ENCODE measurements at regions not wholly inside any gene's neighbourhood (a gene's known extent, or its start where the extent isn't known, plus 50 kb on each side); places are given as distances from the start of the nearest gene placed in this dataset.
"Not testable (repeated sequence)": the region's sequence is repeated elsewhere in the genome, so short reads cannot be mapped to it uniquely, and the experiment has no call there.

DNA sequence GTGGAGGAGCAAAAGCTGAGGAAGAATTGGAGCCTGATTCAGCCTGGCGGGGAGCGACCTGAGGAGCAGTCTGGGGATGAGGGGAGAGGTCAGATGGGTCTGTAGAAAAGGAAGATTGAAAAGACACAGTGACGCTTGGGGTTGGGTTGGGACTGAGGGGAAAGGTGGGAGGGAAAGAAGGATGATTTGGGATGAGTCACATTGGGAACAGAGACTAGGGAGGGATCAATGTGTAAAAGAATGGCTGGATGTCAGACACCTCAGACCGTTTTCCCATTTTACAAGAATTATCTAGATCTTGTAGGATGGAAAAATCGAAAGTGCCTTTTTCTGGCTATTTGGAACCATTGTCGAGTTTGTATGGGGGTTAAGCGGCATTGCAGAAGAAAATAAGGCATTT lies 1076.5 kb downstream of the DNAJB9 start:
- Mint-ChIP-seq H3K36me3 (ENCODE audit: low read depth) (no peaks in the 10 kb centered on the region), H3K9me3 (peaks cover 5% of the 10 kb centered on the region), H3K27me3 (no peaks in the 10 kb centered on the region), H3K27ac (no peak overlapping the region), H3K4me1 (no peaks in the 10 kb centered on the region), H3K4me3 (no peak overlapping the region)
- ATAC-seq (ENCODE audit: low read depth), result no peak
- intact Hi-C loops (cut with micrococcal nuclease), result no loop called here
- ChIA-PET POLR2A (no interaction called here), CTCF (no interaction called here)
- no peak for DNase-seq
- TF ChIP-seq, protein P1, sequence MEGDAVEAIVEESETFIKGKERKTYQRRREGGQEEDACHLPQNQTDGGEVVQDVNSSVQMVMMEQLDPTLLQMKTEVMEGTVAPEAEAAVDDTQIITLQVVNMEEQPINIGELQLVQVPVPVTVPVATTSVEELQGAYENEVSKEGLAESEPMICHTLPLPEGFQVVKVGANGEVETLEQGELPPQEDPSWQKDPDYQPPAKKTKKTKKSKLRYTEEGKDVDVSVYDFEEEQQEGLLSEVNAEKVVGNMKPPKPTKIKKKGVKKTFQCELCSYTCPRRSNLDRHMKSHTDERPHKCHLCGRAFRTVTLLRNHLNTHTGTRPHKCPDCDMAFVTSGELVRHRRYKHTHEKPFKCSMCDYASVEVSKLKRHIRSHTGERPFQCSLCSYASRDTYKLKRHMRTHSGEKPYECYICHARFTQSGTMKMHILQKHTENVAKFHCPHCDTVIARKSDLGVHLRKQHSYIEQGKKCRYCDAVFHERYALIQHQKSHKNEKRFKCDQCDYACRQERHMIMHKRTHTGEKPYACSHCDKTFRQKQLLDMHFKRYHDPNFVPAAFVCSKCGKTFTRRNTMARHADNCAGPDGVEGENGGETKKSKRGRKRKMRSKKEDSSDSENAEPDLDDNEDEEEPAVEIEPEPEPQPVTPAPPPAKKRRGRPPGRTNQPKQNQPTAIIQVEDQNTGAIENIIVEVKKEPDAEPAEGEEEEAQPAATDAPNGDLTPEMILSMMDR (IDR thresholded peaks at IDR 0.05), result no peak

DNA sequence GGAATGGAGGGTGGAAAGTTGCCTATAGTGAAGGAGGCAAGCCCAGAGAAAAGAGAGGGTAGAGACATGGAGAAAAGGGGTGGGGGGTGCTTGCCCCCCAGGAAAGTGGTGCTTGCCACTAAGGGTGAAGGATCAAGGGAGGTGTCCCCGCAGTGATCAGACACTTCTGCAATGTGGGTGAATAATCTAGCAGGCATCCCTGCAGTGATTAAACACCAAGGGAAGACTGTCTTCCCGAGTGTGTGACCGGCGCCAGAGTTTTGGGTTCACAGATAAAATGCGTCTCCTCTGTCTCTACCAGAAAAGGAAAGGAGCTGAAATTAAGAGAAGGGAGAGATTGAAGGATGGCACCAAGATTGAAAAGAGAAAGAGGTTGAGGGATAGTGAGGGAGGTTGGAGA lies 1076.9 kb downstream of the DNAJB9 start:
- H3K36me3 Mint-ChIP-seq (ENCODE audit: low read depth); intact Hi-C loops (cut with micrococcal nuclease); ATAC-seq (ENCODE audit: low read depth); H3K9me3 Mint-ChIP-seq; CTCF ChIA-PET; DNase-seq; POLR2A ChIA-PET; H3K4me3 Mint-ChIP-seq; H3K27me3 Mint-ChIP-seq; H3K4me1 Mint-ChIP-seq; H3K27ac Mint-ChIP-seq: not testable (repeated sequence)

DNA sequence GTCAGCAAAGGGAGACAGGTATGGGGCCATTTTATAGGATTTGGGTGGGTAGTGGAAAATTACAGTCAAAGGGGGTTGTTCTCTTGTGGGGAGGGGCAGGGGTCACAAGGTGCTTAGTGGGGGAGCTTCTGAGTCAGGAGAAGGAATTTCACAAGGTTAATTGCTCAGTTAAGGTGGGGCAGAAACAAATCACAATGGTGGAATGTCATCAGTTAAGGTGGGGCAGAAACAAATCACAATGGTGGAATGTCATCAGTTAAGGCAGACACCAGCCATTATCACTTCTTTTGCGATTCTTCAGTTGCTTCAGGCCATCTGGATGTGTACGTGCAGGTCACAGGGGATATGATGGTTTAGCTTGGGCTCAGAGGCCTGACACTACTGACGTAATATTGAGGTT lies 1077.6 kb downstream of the DNAJB9 start:
- POLR2A ChIA-PET; H3K27me3 Mint-ChIP-seq; DNase-seq; H3K4me3 Mint-ChIP-seq; H3K27ac Mint-ChIP-seq; intact Hi-C loops (cut with micrococcal nuclease); H3K4me1 Mint-ChIP-seq; H3K9me3 Mint-ChIP-seq; ATAC-seq (ENCODE audit: low read depth); H3K36me3 Mint-ChIP-seq (ENCODE audit: low read depth); CTCF ChIA-PET: not testable (repeated sequence)

DNA sequence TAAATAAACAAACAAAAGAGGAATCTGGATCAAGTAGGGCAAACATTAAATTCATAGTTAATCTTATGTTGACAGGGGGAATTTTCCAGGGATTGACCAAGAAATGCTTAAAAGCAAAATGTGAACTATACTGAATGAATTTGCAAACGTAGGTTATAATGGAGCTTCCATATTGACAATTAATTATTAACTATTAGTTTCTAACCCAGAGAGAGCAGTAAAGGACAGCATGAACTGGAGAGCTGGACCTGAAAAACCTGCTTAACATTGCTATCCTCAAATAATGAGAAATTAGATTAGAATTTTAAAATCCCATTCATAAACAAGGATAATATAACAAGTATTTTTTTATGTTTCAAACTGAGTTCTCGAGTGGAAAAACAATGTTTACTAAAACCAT lies 1089.6 kb downstream of the DNAJB9 start:
- Mint-ChIP-seq H3K36me3 (ENCODE audit: low read depth) (no peaks in the 10 kb centered on the region), H3K27me3 (no peaks in the 10 kb centered on the region), H3K9me3 (no peaks in the 10 kb centered on the region), H3K4me1 (no peaks in the 10 kb centered on the region), H3K4me3 (no peak overlapping the region), H3K27ac (no peak overlapping the region)
- ChIA-PET CTCF (no interaction called here), POLR2A (no interaction called here)
- no peak for DNase-seq
- intact Hi-C loops (cut with micrococcal nuclease), result no loop called here
- ATAC-seq (ENCODE audit: low read depth), result no peak
- TF ChIP-seq, protein P1 (IDR thresholded peaks at IDR 0.05), result no peak

DNA sequence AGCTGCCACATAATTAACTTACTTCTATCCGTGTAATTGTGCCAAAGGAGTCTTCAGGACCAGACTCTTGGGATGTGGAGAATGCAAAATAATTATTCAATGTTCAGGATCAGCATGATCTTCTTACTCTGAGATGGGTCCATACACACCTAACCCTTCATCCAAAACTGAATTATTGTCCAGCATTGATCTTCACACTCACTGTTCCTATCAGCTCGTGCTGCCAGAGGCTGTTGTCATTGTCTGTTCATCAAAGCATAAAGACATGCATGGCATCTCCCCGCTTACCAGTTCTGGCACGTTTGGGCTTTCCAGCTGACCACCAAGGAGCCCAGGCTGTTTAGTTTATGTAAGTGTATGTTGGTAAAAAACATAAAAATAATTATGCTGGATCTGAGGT lies 1090.7 kb downstream of the DNAJB9 start:
- Mint-ChIP-seq H3K4me1 (no peaks in the 10 kb centered on the region), H3K9me3 (no peaks in the 10 kb centered on the region), H3K27me3 (no peaks in the 10 kb centered on the region), H3K36me3 (ENCODE audit: low read depth) (no peaks in the 10 kb centered on the region), H3K4me3 (no peak overlapping the region), H3K27ac (no peak overlapping the region)
- CTCF ChIA-PET, result no interaction called here
- TF ChIP-seq, protein P1 (IDR thresholded peaks at IDR 0.05), result no peak
- ATAC-seq (ENCODE audit: low read depth) (no peak), DNase-seq (no peak)
- intact Hi-C loops (cut with micrococcal nuclease), result no loop called here
- POLR2A ChIA-PET, result no interaction called here

DNA sequence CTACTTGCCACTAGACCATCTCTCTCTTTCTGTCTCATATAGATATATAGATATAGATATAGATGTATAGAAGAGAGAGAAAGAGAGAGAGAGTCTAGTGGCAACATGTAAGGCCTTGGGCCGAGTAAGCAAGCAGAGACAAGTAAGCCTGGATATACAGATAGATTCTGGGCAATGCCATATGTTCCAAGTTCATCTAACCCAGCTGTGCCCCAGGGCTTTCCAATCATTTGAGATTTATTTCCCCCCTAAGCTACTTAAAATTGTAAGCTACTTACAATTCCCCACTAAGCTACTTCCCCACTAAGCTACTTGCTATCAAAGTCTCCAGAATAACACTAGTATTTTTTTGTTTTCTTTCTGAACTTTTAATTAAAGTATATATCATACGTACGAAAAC lies 1094.1 kb downstream of the DNAJB9 start:
- Mint-ChIP-seq H3K4me1 (no peaks in the 10 kb centered on the region), H3K27me3 (no peaks in the 10 kb centered on the region), H3K9me3 (peaks cover 2% of the 10 kb centered on the region), H3K36me3 (ENCODE audit: low read depth) (no peaks in the 10 kb centered on the region), H3K27ac (no peak overlapping the region), H3K4me3 (no peak overlapping the region)
- POLR2A ChIA-PET, result no interaction called here
- ATAC-seq (ENCODE audit: low read depth), result no peak
- CTCF ChIA-PET, result no interaction called here
- no peak for DNase-seq
- TF ChIP-seq, protein P1 (IDR thresholded peaks at IDR 0.05), result no peak
- intact Hi-C loops (cut with micrococcal nuclease), result no loop called here

DNA sequence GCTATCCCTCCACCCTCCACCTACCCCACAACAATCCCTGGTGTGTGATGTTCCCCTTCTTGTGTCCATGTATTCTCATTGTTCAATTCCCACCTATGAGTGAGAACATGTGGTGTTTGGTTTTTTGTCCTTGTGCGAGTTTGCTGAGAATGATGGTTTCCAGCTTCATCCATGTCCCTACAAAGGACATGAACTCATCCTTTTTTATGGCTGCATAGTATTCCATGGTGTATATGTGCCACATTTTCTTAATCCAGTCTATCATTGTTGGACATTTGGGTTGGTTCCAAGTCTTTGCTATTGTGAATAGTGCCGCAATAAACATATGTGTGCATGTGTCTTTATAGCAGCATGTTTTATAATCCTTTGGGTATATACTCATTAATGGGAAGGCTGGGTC lies 1117.6 kb downstream of the DNAJB9 start:
- ATAC-seq (ENCODE audit: low read depth); intact Hi-C loops (cut with micrococcal nuclease); DNase-seq; H3K4me3 Mint-ChIP-seq; H3K27ac Mint-ChIP-seq; CTCF ChIA-PET; H3K36me3 Mint-ChIP-seq (ENCODE audit: low read depth); POLR2A ChIA-PET; H3K9me3 Mint-ChIP-seq; H3K4me1 Mint-ChIP-seq; H3K27me3 Mint-ChIP-seq: not testable (repeated sequence)

DNA sequence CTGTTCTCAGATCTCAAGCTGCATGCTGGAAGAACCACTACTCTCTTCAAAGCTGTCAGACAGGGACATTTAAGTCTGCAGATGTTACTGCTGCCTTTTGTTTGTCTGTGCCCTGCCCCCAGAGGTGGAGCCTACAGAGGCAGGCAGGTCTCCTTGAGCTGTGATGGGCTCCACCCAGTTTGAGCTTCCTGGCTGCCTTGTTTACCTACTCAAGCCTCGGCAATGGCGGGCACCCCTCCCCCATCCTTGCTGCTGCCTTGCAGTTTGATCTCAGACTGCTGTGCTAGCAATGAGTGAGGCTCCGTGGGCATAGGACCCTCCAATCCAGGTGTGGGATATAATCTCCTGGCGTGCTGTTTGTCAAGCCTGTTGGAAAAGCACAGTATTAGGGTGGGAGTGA lies 1122.9 kb downstream of the DNAJB9 start:
- ATAC-seq (ENCODE audit: low read depth); H3K4me3 Mint-ChIP-seq; DNase-seq; H3K4me1 Mint-ChIP-seq; H3K27ac Mint-ChIP-seq; H3K36me3 Mint-ChIP-seq (ENCODE audit: low read depth); H3K27me3 Mint-ChIP-seq; POLR2A ChIA-PET; intact Hi-C loops (cut with micrococcal nuclease); CTCF ChIA-PET: not testable (repeated sequence)
- H3K9me3 Mint-ChIP-seq, result peaks cover 13% of the 10 kb centered on the region
